NCI-H1694 treated with DMSO at 0.1 percent for 48 hours (cell line): ENCODE measurements at regions not wholly inside any gene's neighbourhood (a gene's known extent, or its start where the extent isn't known, plus 50 kb on each side); places are given as distances from the start of the nearest gene placed in this dataset.

Experiments
- DNase-seq: peaks from one replicate; lab custom pipeline; 2025; lab: John Stamatoyannopoulos, UW

GRCh38 chr18:76126327-76126726 lies 368.7 kb downstream of the ZNF516 start:
- no peak for DNase-seq

GRCh38 chr18:76121011-76121410 lies 374.0 kb downstream of the ZNF516 start:
- no peak for DNase-seq

GRCh38 chr18:76115580-76115979 lies 379.5 kb downstream of the ZNF516 start:
- DNase-seq, result no peak

GRCh38 chr18:76113101-76113500 lies 381.9 kb downstream of the ZNF516 start:
- no peak for DNase-seq

GRCh38 chr18:76102626-76103025 lies 392.4 kb downstream of the ZNF516 start:
- no peak for DNase-seq

GRCh38 chr18:76102156-76102555 lies 392.9 kb downstream of the ZNF516 start:
- no peak for DNase-seq

- DNase-seq, result no peak
Measured at GRCh38 chr18:76099931-76100457, 395.0 kb downstream of the ZNF516 start.

GRCh38 chr18:76098674-76099411 lies 396.2 kb downstream of the ZNF516 start:
- DNase-seq, result no peak

GRCh38 chr18:76081536-76081935 lies 413.5 kb downstream of the ZNF516 start:
- DNase-seq, result no peak

GRCh38 chr18:76080430-76080829 lies 414.6 kb downstream of the ZNF516 start:
- no peak for DNase-seq

GRCh38 chr18:76075777-76076176 lies 419.3 kb downstream of the ZNF516 start:
- DNase-seq, result no peak

- DNase-seq, result no peak
Measured at GRCh38 chr18:76064998-76065397, 430.0 kb downstream of the ZNF516 start.

GRCh38 chr18:76058146-76058545 lies 436.9 kb downstream of the ZNF516 start:
- DNase-seq, result no peak

GRCh38 chr18:76057386-76057785 lies 437.7 kb downstream of the ZNF516 start:
- DNase-seq, result no peak

- no peak for DNase-seq
Measured at GRCh38 chr18:76056471-76057110, 438.5 kb downstream of the ZNF516 start.

GRCh38 chr18:76055578-76055977 lies 439.5 kb downstream of the ZNF516 start:
- DNase-seq, result no peak

GRCh38 chr18:76055025-76055424 lies 440.0 kb downstream of the ZNF516 start:
- no peak for DNase-seq

- DNase-seq, result no peak
Measured at GRCh38 chr18:76054156-76054555, 440.9 kb downstream of the ZNF516 start.

GRCh38 chr18:76053551-76053950 lies 441.5 kb downstream of the ZNF516 start:
- no peak for DNase-seq

GRCh38 chr18:76052227-76052595 lies 442.8 kb downstream of the ZNF516 start:
- DNase-seq, result no peak

GRCh38 chr18:76051396-76052226 lies 443.4 kb downstream of the ZNF516 start:
- no peak for DNase-seq

- no peak for DNase-seq
Measured at GRCh38 chr18:76046221-76046620, 448.8 kb downstream of the ZNF516 start.

- DNase-seq, result no peak
Measured at GRCh38 chr18:76042511-76042910, 452.5 kb downstream of the ZNF516 start.
